Stimulated activated CD4-positive, alpha-beta T cell treated with anti-CD3 and anti-CD28 coated beads, Interleukin-4, amount 100 ng/mL, for 48 hours (primary cell): ENCODE measurements at regions not wholly inside any gene's neighbourhood (a gene's known extent, or its start where the extent isn't known, plus 50 kb on each side); places are given as distances from the start of the nearest gene placed in this dataset.
A peak's percentile ranks its signal among the peaks of the same experiment; 100 is the strongest.
"Not testable (repeated sequence)": the region's sequence is repeated elsewhere in the genome, so short reads cannot be mapped to it uniquely, and the experiment has no call there.

Source experiments
- DNase-seq, 2 donors: peaks; one replicate each; pipeline ENCODE4 v3.0.0-alpha.2; 2020; ENCODE audit warnings: low read depth in 2 of 2

GRCh38 chr4:52372747-52373146 is 286.4 kb downstream of the USP46 start:
- no peak for DNase-seq

- DNase-seq = no peak
Observed at GRCh38 chr4:52373650-52374049, 285.5 kb downstream of the USP46 start.

- no peak for DNase-seq
Observed at GRCh38 chr4:52374877-52375276, 284.2 kb downstream of the USP46 start.

- peak in 1 of 2 donors; percentile 1 for DNase-seq
Observed at GRCh38 chr4:52376132-52376704, 282.9 kb downstream of the USP46 start.

GRCh38 chr4:52377563-52377962 is 281.5 kb downstream of the USP46 start:
- no peak for DNase-seq

GRCh38 chr4:52407545-52407944 is 251.6 kb downstream of the USP46 start:
- DNase-seq = no peak

GRCh38 chr4:52408032-52408431 is 251.1 kb downstream of the USP46 start:
- no peak for DNase-seq

- no peak for DNase-seq
Observed at GRCh38 chr4:52408471-52408870, 250.6 kb downstream of the USP46 start.

GRCh38 chr4:52409766-52410165 is 249.3 kb downstream of the USP46 start:
- not testable (repeated sequence) for DNase-seq

GRCh38 chr4:52410971-52411370 is 248.1 kb downstream of the USP46 start:
- no peak for DNase-seq

GRCh38 chr4:52420330-52420729 is 238.8 kb downstream of the USP46 start:
- no peak for DNase-seq

GRCh38 chr4:52421811-52422213 is 237.3 kb downstream of the USP46 start:
- no peak for DNase-seq

GRCh38 chr4:52423967-52424366 is 235.1 kb downstream of the USP46 start:
- DNase-seq = no peak

GRCh38 chr4:52425751-52426326 is 233.3 kb downstream of the USP46 start:
- no peak for DNase-seq

- no peak for DNase-seq
Observed at GRCh38 chr4:52431410-52431809, 227.7 kb downstream of the USP46 start.

- DNase-seq = no peak
Observed at GRCh38 chr4:52431869-52432268, 227.2 kb downstream of the USP46 start.

GRCh38 chr4:52442524-52442923 is 216.6 kb downstream of the USP46 start:
- DNase-seq = not testable (repeated sequence)

GRCh38 chr4:52472444-52472843 is 186.7 kb downstream of the USP46 start:
- no peak for DNase-seq

- DNase-seq = no peak
Observed at GRCh38 chr4:52477191-52477780, 181.8 kb downstream of the USP46 start.

- DNase-seq = no peak
Observed at GRCh38 chr4:52483186-52483890, 175.8 kb downstream of the USP46 start.

- DNase-seq = no peak
Observed at GRCh38 chr4:52507774-52508173, 151.3 kb downstream of the USP46 start.

- DNase-seq = no peak
Observed at GRCh38 chr4:52510939-52511565, 148.0 kb downstream of the USP46 start.
